ENCODE measurements at regions not wholly inside any gene's neighbourhood (a gene's known extent, or its start where the extent isn't known, plus 50 kb on each side); places are given as distances from the start of the nearest gene placed in this dataset.

DNA sequence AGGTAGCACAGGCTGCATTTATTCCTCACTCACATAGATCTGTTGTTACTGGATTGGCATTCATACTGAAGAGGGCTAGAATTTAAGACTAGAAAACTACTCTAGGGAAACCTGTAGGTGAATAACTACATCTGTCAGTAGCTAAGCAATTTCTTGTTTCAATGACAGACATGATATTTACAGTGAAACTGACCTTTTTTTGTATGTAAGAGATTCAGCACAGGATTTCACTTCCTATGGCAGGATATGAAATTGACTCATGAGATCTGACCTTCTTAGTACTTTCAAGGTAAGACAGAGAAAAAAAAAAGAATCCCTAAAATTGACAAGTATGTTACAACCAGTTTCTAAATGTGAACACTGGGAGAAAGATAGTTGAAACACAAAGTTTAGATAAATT, 189.8 kb upstream of the SLC16A7 start:
- TF ChIP-seq SIN3A (IDR thresholded peaks at IDR 0.05; ENCODE audit: borderline replicate concordance, low read depth, low read length) (no peak), BHLHE40 (IDR thresholded peaks at IDR 0.05; ENCODE audit: low read length) (no peak), NFIC (IDR thresholded peaks at IDR 0.05; ENCODE audit: low read length) (no peak), GMEB1 (CRISPR knock-in tag; IDR thresholded peaks at IDR 0.05; ENCODE audit: borderline replicate concordance) (no peak), ARNT (IDR thresholded peaks at IDR 0.05) (no peak), ZSCAN30 (CRISPR knock-in tag; IDR thresholded peaks at IDR 0.05) (no peak), SP1 (IDR thresholded peaks at IDR 0.05) (no peak), SP1 (CRISPR knock-in tag; IDR thresholded peaks at IDR 0.05) (no peak), POLR2A (IDR thresholded peaks at IDR 0.05; ENCODE audit: insufficient read depth in 1 of 2, low read depth in 2 of 2, low read length in 2 of 2) (no peak), HDAC1 (CRISPR knock-in tag; IDR thresholded peaks at IDR 0.05) (no peak), MAFF (IDR thresholded peaks at IDR 0.05; ENCODE audit: low read depth, low read length) (no peak), ZNF589 (CRISPR knock-in tag; conservative IDR thresholded peaks at IDR 0.05) (no peak), ZNF441 (CRISPR knock-in tag; IDR thresholded peaks at IDR 0.05; ENCODE audit: borderline replicate concordance) (no peak)

Data from HepG2 (cell line).